Tibial nerve (tissue), 3 donors: ENCODE measurements at regions not wholly inside any gene's neighbourhood (a gene's known extent, or its start where the extent isn't known, plus 50 kb on each side); places are given as distances from the start of the nearest gene placed in this dataset.

ENCODE experiments used
- POLR2A ChIP-seq, 2 donors: fragments of 450-650 bp; IDR thresholded peaks; one replicate each; pipeline ENCODE4 v1.6.1; 2017; ENCODE audit warnings: antibody characterized with exemption in 2 of 2, mild to moderate bottlenecking in 2 of 2, moderate library complexity in 2 of 2
- TF ChIP-seq, protein P1 (sequence below), 5 experiments: fragments of 200-600 bp in 3 of 5; fragments of 450-650 bp in 2 of 5; sonication (generic) in 3 of 5; IDR thresholded peaks; one replicate each; pipeline ENCODE4 v1.5.1; 2016 to 2019; ENCODE audit warnings: antibody characterized with exemption in 5 of 5, mild to moderate bottlenecking in 3 of 5, moderate library complexity in 2 of 5

DNA sequence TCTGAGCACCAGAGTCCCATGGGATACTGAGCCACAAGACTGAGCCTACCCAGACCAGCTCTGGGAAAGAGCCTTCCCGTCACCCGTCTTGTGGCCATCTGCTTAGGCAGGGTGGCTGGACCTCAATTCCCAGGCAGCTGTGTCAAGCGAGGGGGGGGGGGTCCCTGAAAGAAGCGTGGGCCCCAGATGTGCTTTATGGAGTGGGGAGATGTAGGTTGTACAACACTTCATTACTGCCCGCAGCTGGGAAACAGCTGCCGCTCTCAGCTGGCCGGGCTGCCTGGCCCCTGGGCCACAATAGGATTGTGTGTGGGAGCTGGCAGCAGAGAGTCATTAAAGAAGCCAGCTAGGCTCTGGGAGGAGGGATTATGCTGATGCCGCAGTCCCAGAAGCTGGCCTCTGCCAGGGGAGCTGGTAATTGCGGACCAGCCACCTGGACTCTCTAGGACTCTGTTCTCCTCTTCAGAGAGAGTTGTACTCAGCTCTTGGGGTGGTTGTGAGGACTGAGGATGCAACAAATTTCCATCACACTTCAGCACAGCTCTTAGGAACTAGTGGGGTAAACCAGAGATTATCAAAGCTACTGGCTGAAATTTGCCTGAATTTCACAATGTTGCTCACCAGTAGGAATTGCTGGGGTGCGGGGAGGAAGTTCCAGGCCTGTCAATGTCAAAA lies 145.4 kb downstream of the GADD45G start:
- TF ChIP-seq, protein P1, sequence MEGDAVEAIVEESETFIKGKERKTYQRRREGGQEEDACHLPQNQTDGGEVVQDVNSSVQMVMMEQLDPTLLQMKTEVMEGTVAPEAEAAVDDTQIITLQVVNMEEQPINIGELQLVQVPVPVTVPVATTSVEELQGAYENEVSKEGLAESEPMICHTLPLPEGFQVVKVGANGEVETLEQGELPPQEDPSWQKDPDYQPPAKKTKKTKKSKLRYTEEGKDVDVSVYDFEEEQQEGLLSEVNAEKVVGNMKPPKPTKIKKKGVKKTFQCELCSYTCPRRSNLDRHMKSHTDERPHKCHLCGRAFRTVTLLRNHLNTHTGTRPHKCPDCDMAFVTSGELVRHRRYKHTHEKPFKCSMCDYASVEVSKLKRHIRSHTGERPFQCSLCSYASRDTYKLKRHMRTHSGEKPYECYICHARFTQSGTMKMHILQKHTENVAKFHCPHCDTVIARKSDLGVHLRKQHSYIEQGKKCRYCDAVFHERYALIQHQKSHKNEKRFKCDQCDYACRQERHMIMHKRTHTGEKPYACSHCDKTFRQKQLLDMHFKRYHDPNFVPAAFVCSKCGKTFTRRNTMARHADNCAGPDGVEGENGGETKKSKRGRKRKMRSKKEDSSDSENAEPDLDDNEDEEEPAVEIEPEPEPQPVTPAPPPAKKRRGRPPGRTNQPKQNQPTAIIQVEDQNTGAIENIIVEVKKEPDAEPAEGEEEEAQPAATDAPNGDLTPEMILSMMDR (IDR thresholded peaks at IDR 0.05), result no peak
- TF ChIP-seq POLR2A (IDR thresholded peaks at IDR 0.05), result no peak
